Transverse colon (tissue), 4 donors: ENCODE measurements at regions not wholly inside any gene's neighbourhood (a gene's known extent, or its start where the extent isn't known, plus 50 kb on each side); places are given as distances from the start of the nearest gene placed in this dataset.

Experiments used
- POLR2AphosphoS5 ChIP-seq, 3 donors: sonication (generic); formaldehyde crosslinking; IDR thresholded peaks; one replicate each; pipeline ENCODE4 v1.6.1; 2016; ENCODE audit warnings: antibody characterized with exemption in 3 of 3
- TF ChIP-seq, protein P1 (sequence below), 5 experiments: fragments of 200-600 bp in 3 of 5; fragments of 450-650 bp in 2 of 5; sonication (generic) in 3 of 5; IDR thresholded peaks; 1 replicate in 2 of 5; 2 replicates in 3 of 5; pipeline ENCODE4 v1.5.1; 2016 to 2017; ENCODE audit warnings: antibody characterized with exemption in 5 of 5, inconsistent platforms in 3 of 5, mild to moderate bottlenecking in 2 of 5, moderate library complexity in 1 of 5

DNA sequence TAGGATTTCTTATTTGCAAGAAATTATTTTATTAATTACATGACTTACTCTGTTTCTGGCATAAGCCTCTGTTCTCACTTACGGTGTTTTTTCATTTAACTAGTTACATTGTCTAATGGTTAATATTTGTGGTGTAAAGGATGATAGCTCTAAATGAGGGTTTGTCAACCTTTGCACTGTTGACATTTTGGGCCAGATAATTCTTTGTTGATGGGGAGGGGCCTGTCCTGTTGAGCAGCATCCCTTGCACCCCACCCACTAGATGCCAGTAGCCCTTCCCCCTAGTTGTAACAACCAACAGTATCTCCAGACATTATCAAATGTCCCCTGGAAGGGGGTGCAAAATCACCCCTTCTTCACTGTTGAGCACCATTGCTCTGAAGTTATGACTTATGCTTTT is 83.6 kb upstream of the SLC44A3 start:
- no peak for TF ChIP-seq POLR2AphosphoS5 (IDR thresholded peaks at IDR 0.05)
- TF ChIP-seq, protein P1, sequence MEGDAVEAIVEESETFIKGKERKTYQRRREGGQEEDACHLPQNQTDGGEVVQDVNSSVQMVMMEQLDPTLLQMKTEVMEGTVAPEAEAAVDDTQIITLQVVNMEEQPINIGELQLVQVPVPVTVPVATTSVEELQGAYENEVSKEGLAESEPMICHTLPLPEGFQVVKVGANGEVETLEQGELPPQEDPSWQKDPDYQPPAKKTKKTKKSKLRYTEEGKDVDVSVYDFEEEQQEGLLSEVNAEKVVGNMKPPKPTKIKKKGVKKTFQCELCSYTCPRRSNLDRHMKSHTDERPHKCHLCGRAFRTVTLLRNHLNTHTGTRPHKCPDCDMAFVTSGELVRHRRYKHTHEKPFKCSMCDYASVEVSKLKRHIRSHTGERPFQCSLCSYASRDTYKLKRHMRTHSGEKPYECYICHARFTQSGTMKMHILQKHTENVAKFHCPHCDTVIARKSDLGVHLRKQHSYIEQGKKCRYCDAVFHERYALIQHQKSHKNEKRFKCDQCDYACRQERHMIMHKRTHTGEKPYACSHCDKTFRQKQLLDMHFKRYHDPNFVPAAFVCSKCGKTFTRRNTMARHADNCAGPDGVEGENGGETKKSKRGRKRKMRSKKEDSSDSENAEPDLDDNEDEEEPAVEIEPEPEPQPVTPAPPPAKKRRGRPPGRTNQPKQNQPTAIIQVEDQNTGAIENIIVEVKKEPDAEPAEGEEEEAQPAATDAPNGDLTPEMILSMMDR (IDR thresholded peaks at IDR 0.05): no peak
